ENCODE measurements at regions not wholly inside any gene's neighbourhood (a gene's known extent, or its start where the extent isn't known, plus 50 kb on each side); places are given as distances from the start of the nearest gene placed in this dataset.

DNA sequence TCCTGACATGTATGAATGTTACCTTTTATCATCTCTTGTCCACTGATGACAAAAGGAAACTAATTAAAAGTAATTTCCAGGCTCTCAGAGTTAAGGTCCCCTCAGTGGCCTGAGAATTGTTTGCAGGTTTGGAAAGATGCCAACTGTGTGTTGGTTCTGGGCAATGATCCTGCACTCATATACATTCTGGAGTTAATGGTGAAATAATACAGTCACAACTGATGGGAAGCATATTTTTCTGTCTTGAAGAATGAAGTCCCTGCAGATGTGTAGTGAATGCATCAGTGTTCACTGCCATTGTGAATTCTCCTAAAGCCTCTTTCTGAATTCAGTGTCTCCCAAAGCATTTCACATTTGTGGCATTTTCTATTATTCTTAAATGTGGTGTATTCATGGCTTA lies 238.1 kb upstream of the PPP1R2C start:
- TF ChIP-seq, protein P1, sequence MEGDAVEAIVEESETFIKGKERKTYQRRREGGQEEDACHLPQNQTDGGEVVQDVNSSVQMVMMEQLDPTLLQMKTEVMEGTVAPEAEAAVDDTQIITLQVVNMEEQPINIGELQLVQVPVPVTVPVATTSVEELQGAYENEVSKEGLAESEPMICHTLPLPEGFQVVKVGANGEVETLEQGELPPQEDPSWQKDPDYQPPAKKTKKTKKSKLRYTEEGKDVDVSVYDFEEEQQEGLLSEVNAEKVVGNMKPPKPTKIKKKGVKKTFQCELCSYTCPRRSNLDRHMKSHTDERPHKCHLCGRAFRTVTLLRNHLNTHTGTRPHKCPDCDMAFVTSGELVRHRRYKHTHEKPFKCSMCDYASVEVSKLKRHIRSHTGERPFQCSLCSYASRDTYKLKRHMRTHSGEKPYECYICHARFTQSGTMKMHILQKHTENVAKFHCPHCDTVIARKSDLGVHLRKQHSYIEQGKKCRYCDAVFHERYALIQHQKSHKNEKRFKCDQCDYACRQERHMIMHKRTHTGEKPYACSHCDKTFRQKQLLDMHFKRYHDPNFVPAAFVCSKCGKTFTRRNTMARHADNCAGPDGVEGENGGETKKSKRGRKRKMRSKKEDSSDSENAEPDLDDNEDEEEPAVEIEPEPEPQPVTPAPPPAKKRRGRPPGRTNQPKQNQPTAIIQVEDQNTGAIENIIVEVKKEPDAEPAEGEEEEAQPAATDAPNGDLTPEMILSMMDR (IDR thresholded peaks at IDR 0.05; ENCODE audit: low read depth, low read length), result no peak
- TF ChIP-seq EZH2phosphoT487 (IDR thresholded peaks at IDR 0.05; ENCODE audit: low read depth), result no peak
